ENCODE measurements at regions not wholly inside any gene's neighbourhood (a gene's known extent, or its start where the extent isn't known, plus 50 kb on each side); places are given as distances from the start of the nearest gene placed in this dataset.

GRCh38 chr1:229034342-229034741 is 236.6 kb upstream of the RAB4A start:
- no peak for DNase-seq (ENCODE audit: low read depth)

- DNase-seq (ENCODE audit: low read depth) = no peak
These were observed 235.7 kb upstream of the RAB4A start for GRCh38 chr1:229035054-229035747.

- DNase-seq (ENCODE audit: low read depth) = no peak
These were observed 235.2 kb upstream of the RAB4A start for GRCh38 chr1:229035748-229036082.

- no peak for DNase-seq (ENCODE audit: low read depth)
These were observed 233.0 kb upstream of the RAB4A start for GRCh38 chr1:229037806-229038405.

GRCh38 chr1:229040630-229041358 is 230.1 kb upstream of the RAB4A start:
- no peak for DNase-seq (ENCODE audit: low read depth)

GRCh38 chr1:229041946-229042345 is 229.0 kb upstream of the RAB4A start:
- DNase-seq (ENCODE audit: low read depth) = no peak

GRCh38 chr1:229042482-229042881 is 228.4 kb upstream of the RAB4A start:
- no peak for DNase-seq (ENCODE audit: low read depth)

- DNase-seq (ENCODE audit: low read depth) = no peak
These were observed 227.8 kb upstream of the RAB4A start for GRCh38 chr1:229043115-229043514.

- no peak for DNase-seq (ENCODE audit: low read depth)
These were observed 224.6 kb upstream of the RAB4A start for GRCh38 chr1:229046251-229046853.

GRCh38 chr1:229047161-229047839 is 223.6 kb upstream of the RAB4A start:
- no peak for DNase-seq (ENCODE audit: low read depth)

GRCh38 chr1:229047840-229048620 is 222.9 kb upstream of the RAB4A start:
- DNase-seq (ENCODE audit: low read depth) = no peak

- no peak for DNase-seq (ENCODE audit: low read depth)
These were observed 222.0 kb upstream of the RAB4A start for GRCh38 chr1:229048896-229049295.

- no peak for DNase-seq (ENCODE audit: low read depth)
These were observed 214.9 kb upstream of the RAB4A start for GRCh38 chr1:229056046-229056445.

GRCh38 chr1:229058111-229058561 is 212.8 kb upstream of the RAB4A start:
- DNase-seq (ENCODE audit: low read depth) = no peak

- DNase-seq (ENCODE audit: low read depth) = no peak
These were observed 212.2 kb upstream of the RAB4A start for GRCh38 chr1:229058729-229059128.

GRCh38 chr1:229059671-229060539 is 211.0 kb upstream of the RAB4A start:
- DNase-seq (ENCODE audit: low read depth) = no peak

- DNase-seq (ENCODE audit: low read depth) = no peak
These were observed 208.8 kb upstream of the RAB4A start for GRCh38 chr1:229062135-229062534.

- DNase-seq (ENCODE audit: low read depth) = no peak
These were observed 207.6 kb upstream of the RAB4A start for GRCh38 chr1:229063154-229063773.

- DNase-seq (ENCODE audit: low read depth) = no peak
These were observed 206.4 kb upstream of the RAB4A start for GRCh38 chr1:229064320-229065168.
